ENCODE measurements at regions not wholly inside any gene's neighbourhood (a gene's known extent, or its start where the extent isn't known, plus 50 kb on each side); places are given as distances from the start of the nearest gene placed in this dataset.

GRCh38 chr14:85817430-85817829 lies 287.5 kb downstream of the FLRT2 start:
- no peak for DNase-seq
- Histone ChIP-seq H3K36me3 (replicated peaks) (no peaks in the 10 kb centered on the region), H3K4me3 (ENCODE audit: low read depth, low read length) (no peak overlapping the region), H3K27ac (no peak overlapping the region), H3K27me3 (replicated peaks) (no peaks in the 10 kb centered on the region)
- TF ChIP-seq CTCF (IDR thresholded peaks at IDR 0.05; ENCODE audit: low read depth, low read length, missing control alignments): no peak
- in situ Hi-C loops (cut with HindIII; ENCODE audit: low pct_ligation_motif_present, low sequenced_read_pairs): no loop called here

GRCh38 chr14:85813040-85813439 lies 283.1 kb downstream of the FLRT2 start:
- no peak overlapping the region for H3K27ac ChIP-seq
- H3K36me3 ChIP-seq (replicated peaks): no peaks in the 10 kb centered on the region
- DNase-seq: no peak
- no peak for TF ChIP-seq CTCF (IDR thresholded peaks at IDR 0.05; ENCODE audit: low read depth, low read length, missing control alignments)
- H3K27me3 ChIP-seq (replicated peaks): no peaks in the 10 kb centered on the region
- in situ Hi-C loops (cut with HindIII; ENCODE audit: low pct_ligation_motif_present, low sequenced_read_pairs): no loop called here
- H3K4me3 ChIP-seq (ENCODE audit: low read depth, low read length): no peak overlapping the region

- H3K4me3 ChIP-seq (ENCODE audit: low read depth, low read length): no peak overlapping the region
- no peaks in the 10 kb centered on the region for H3K36me3 ChIP-seq (replicated peaks)
- no peaks in the 10 kb centered on the region for H3K27me3 ChIP-seq (replicated peaks)
- in situ Hi-C loops (cut with HindIII; ENCODE audit: low pct_ligation_motif_present, low sequenced_read_pairs): no loop called here
- H3K27ac ChIP-seq: no peak overlapping the region
- no peak for DNase-seq
- TF ChIP-seq CTCF (IDR thresholded peaks at IDR 0.05; ENCODE audit: low read depth, low read length, missing control alignments): no peak
These were observed 281.4 kb downstream of the FLRT2 start for GRCh38 chr14:85811340-85811739.

- in situ Hi-C loops (cut with HindIII; ENCODE audit: low pct_ligation_motif_present, low sequenced_read_pairs): no loop called here
- H3K4me3 ChIP-seq (ENCODE audit: low read depth, low read length): no peak overlapping the region
- no peak overlapping the region for H3K27ac ChIP-seq
- no peaks in the 10 kb centered on the region for H3K36me3 ChIP-seq (replicated peaks)
- no peaks in the 10 kb centered on the region for H3K27me3 ChIP-seq (replicated peaks)
- DNase-seq: no peak
- no peak for TF ChIP-seq CTCF (IDR thresholded peaks at IDR 0.05; ENCODE audit: low read depth, low read length, missing control alignments)
These were observed 269.7 kb downstream of the FLRT2 start for GRCh38 chr14:85799668-85800067.

GRCh38 chr14:85798856-85799255 lies 268.9 kb downstream of the FLRT2 start:
- DNase-seq: no peak
- Histone ChIP-seq H3K27me3 (replicated peaks) (no peaks in the 10 kb centered on the region), H3K4me3 (ENCODE audit: low read depth, low read length) (no peak overlapping the region), H3K36me3 (replicated peaks) (no peaks in the 10 kb centered on the region), H3K27ac (no peak overlapping the region)
- TF ChIP-seq CTCF (IDR thresholded peaks at IDR 0.05; ENCODE audit: low read depth, low read length, missing control alignments): no peak
- in situ Hi-C loops (cut with HindIII; ENCODE audit: low pct_ligation_motif_present, low sequenced_read_pairs): no loop called here

GRCh38 chr14:85793533-85793932 lies 263.6 kb downstream of the FLRT2 start:
- H3K4me3 ChIP-seq (ENCODE audit: low read depth, low read length): no peak overlapping the region
- in situ Hi-C loops (cut with HindIII; ENCODE audit: low pct_ligation_motif_present, low sequenced_read_pairs): no loop called here
- no peak for DNase-seq
- H3K27ac ChIP-seq: no peak overlapping the region
- no peak for TF ChIP-seq CTCF (IDR thresholded peaks at IDR 0.05; ENCODE audit: low read depth, low read length, missing control alignments)
- no peaks in the 10 kb centered on the region for H3K27me3 ChIP-seq (replicated peaks)
- H3K36me3 ChIP-seq (replicated peaks): no peaks in the 10 kb centered on the region
